C4-2B (cell line): ENCODE measurements at regions not wholly inside any gene's neighbourhood (a gene's known extent, or its start where the extent isn't known, plus 50 kb on each side); places are given as distances from the start of the nearest gene placed in this dataset.
"Not testable (repeated sequence)": the region's sequence is repeated elsewhere in the genome, so short reads cannot be mapped to it uniquely, and the experiment has no call there.

Experiments
- H3K27ac ChIP-seq: fragments of 450-650 bp; 2 replicates; pipeline ENCODE4 v1.5.1; 2017
- ZFX ChIP-seq: fragments of 450-650 bp; IDR thresholded peaks from 2 replicates; pipeline ENCODE4 v1.6.1; 2017
- TF ChIP-seq, protein P1 (sequence below): fragments of 450-650 bp; conservative IDR thresholded peaks from 2 replicates; pipeline ENCODE4 v1.5.1; 2017; ENCODE audit warnings: mild to moderate bottlenecking

DNA sequence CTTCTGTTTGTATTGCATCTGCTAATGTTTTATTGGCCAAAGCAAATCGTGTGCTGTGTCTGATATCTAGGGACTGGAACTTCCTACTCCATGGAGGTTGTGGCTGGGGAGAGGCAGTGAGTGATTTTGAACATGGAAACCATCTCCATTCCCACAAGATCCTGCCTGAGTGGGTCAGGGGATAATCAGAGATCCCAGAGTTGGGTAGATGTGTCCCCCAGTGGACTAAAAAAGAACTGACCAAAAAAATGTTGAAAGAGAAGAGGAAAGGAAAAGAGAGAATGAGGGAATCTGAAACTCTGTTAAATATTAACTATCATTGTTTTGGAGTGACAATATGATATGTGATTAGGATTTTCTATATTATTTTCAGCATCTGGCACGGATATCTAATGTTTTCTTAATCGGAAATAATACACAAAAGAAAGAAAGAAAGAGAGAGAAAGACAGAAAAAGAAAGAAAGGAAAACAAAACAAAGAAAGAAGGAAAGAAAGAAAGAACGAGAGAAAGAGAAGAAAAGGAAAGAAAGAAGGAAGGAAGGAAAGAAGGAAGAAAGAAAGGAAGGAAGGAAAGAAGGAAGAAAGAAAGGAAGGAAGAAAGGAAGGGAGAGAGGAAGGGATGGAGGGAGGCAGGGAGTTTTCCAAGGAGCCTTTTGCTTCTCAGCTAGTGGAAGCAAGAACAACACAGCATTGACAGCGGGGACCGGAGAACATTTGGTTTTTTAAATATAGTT is 638.5 kb downstream of the CCSER2 start:
- no peak overlapping the region for H3K27ac ChIP-seq
- TF ChIP-seq, protein P1, sequence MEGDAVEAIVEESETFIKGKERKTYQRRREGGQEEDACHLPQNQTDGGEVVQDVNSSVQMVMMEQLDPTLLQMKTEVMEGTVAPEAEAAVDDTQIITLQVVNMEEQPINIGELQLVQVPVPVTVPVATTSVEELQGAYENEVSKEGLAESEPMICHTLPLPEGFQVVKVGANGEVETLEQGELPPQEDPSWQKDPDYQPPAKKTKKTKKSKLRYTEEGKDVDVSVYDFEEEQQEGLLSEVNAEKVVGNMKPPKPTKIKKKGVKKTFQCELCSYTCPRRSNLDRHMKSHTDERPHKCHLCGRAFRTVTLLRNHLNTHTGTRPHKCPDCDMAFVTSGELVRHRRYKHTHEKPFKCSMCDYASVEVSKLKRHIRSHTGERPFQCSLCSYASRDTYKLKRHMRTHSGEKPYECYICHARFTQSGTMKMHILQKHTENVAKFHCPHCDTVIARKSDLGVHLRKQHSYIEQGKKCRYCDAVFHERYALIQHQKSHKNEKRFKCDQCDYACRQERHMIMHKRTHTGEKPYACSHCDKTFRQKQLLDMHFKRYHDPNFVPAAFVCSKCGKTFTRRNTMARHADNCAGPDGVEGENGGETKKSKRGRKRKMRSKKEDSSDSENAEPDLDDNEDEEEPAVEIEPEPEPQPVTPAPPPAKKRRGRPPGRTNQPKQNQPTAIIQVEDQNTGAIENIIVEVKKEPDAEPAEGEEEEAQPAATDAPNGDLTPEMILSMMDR = no peak; the same call in 1 of the 2 replicates
- no peak for TF ChIP-seq ZFX

DNA sequence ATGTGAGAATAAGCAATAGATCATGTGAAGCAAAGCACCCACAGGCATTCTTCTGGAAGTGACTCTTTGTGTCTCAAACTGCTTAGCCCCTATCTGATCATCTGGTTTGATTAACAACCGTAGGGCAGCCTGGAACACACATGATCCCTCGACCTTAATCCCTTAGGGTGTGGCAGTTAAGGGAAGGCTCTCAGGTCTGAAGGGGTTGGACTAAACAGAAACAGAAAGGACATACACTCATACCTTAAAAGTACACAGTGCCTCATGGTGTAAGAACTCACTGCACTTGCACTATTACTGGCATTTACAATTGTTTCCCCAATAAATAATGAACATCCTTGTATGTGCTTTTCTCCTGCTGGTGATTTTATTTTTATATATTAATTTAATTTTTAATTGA is 640.9 kb downstream of the CCSER2 start:
- not testable (repeated sequence) for H3K27ac ChIP-seq

DNA sequence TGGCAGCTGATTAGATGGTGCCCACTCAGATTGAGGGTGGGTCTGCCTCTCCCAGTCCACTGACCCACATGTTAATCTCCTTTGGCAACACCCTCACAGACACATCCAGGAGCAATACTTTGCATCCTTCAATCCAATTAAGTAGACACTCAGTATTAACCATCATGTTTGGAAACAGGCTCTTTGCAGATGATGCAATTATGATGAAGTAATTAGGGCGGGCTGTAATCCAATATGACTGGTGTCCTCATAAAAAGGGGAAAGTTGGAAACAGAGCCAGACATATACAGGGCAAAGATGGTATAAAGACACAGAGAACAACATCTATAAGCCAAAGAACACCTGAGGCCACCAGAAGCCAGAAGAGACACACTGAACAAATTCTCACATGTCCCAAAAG is 658.6 kb downstream of the CCSER2 start:
- no peak for TF ChIP-seq ZFX
- no peak overlapping the region for H3K27ac ChIP-seq

DNA sequence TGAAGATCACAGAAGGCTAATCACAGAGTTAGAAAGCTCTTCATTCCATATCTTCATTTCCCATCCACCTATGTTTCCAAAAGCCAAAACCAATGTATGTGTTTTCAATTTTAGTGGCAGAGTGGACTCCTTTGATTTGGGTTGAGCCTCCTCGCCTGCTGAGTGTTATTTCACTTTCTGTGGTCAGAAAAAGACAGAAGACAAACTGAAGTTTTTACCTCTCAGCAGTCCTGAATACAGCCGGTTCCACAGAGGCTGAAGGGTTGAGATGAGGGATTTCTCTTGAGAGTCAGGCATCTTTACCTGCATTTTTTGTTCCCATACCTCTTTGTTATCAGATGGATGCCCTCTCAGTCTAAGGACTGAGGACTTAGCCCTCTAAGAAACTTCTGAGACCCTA is 659.6 kb downstream of the CCSER2 start:
- TF ChIP-seq ZFX = no peak
- TF ChIP-seq, protein P1 = no peak
- no peak overlapping the region for H3K27ac ChIP-seq

DNA sequence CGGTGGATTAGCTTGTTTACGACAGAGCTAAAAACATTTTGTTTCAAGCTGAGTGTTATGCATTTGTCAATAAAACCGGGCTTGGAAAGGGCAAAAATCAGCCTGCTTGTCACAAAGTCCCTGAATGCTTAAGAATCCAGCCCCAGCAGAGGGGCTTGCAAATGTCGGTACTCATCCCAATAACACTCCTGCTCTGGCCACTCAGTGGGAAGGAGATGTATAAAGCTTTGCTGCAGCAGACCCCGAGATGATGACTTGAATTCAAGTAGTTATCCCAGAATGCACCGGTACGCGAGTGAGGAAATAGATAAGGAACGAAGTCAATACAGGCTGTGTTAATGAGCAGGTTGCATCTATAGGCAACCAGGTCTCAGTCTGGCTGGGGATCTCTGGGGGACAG is 662.3 kb downstream of the CCSER2 start:
- no peak overlapping the region for H3K27ac ChIP-seq
- TF ChIP-seq ZFX = no peak
- TF ChIP-seq, protein P1 = no peak

DNA sequence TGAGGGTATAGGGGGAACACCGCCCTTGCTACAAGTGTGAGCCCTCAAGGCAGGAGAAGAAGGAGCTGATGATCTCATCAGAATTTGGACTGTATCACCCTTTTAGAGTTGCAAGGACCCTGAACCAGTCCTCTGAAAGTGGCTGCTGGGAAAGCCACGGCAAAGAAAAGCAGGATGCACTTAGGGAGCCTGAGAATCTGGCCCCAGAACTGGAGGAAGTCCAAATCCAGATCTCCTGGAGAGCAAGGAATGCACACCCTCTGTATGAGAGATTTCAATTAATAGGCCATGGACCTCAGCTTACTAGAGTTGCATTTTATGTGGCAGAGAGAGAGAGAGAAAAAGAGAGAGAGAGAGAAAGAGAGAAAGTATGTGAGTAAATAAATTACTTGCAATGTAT is 662.9 kb downstream of the CCSER2 start:
- H3K27ac ChIP-seq = no peak overlapping the region
- TF ChIP-seq, protein P1 = no peak
- TF ChIP-seq ZFX = no peak

DNA sequence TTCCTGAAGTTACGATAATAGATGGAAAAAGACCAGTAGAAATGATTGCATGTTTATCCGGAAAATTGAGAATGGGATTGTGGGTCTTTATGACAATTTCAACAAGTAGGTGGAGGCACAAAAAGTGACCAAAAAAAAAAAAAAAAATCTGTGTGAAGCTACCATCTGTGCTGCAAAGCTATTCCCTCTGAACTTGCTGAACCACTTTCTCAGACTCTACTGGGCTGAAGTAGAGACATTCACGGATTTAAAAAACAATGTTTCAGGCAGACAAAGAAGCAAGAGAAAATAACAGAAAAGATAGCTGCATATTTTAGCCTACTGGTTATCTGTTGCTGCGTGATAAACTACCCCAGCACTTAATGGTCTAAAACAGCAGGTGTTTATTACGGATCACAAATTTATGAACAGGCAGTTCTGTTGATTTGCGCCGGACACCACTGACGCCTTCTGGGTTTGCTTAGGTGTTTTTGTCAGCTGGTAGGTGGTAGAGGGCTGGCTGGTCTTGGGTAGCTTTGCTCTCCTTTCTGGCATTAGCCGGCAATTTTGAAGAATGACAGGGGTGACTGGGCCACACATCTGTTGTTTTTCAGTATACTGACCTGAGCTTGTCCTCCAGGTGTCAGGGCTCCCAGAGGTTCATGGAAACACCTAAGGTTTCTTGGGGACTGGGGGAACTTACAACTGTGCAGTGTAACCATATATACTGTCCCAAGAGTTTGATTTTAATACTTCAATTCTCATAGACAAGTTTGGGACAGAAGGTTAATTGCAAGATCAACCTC is 665.1 kb downstream of the CCSER2 start:
- no peak for TF ChIP-seq ZFX
- TF ChIP-seq, protein P1 = no peak
- H3K27ac ChIP-seq = no peak overlapping the region

DNA sequence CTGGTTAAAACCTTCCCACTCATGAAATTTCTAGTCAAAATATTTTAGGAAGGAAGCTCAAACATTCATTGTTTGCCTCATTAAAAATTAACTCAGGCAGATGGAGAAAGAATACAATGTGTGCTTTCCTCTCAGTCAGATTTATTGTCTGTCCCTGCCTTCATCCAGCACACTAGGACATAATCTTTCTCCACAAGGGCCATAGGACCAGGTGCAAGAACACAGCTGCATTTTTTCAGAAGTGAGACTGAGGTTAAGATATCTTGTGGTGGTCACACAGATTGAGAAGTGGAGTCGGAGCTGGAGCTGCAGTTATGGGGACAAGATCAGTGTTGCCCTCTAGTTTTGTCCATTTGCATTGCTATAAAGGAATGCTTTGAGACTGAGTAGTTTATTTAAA is 666.3 kb downstream of the CCSER2 start:
- no peak overlapping the region for H3K27ac ChIP-seq
- TF ChIP-seq, protein P1 = no peak
- no peak for TF ChIP-seq ZFX
